Left lobe of liver (tissue), 2 donors: ENCODE measurements at regions not wholly inside any gene's neighbourhood (a gene's known extent, or its start where the extent isn't known, plus 50 kb on each side); places are given as distances from the start of the nearest gene placed in this dataset.
A peak's percentile ranks its signal among the peaks of the same experiment; 100 is the strongest.
"Not testable (repeated sequence)": the region's sequence is repeated elsewhere in the genome, so short reads cannot be mapped to it uniquely, and the experiment has no call there.

Source experiments
- ATAC-seq: fragments of 200-7000 bp; cut with Tn5 transposase; one replicate; pipeline ENCODE4 v1.9.1; 2020; ENCODE audit warnings: mild to moderate bottlenecking, moderate library complexity
- DNase-seq: peaks from one replicate; pipeline ENCODE4 v3.0.0-alpha.2; 2020; ENCODE audit warnings: low spot score
- donor health status: DM: no; HTN: no; CAD: no; lungs with moderate emphysema.
- donor health status: DM: no; HTN: yes; CAD: no.

DNA sequence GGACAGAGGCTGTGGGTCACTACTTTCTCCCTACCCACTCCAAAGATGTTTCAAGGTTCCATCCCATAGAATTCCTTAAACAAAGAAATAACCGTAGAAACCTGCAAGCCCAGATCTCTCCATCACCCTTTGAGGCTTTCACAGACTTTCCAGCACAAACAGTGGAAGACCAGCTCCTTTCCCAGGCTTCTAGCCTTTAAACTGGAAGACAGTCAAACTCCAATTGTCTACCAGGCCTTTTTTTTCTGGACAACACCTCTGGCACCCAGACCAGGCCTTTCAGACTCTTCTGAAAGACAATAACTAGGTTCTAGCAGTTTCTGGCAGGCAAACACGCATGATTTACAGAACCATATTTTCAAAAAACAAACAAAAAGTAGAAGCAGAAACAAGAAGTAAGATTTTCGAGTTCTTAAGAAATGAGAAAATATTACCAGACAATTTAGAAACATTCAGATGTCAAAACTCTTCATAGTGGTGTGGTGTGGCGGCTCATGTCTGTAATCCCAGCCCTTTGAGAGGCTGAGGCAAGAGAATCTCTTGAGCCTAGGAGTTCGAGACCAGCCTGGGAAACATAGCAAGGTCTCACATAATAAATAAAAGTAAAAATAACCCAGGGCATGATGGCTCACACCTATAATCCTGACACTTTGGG is 73.0 kb upstream of the EPCAM start:
- no peak for DNase-seq
- no peak for ATAC-seq

DNA sequence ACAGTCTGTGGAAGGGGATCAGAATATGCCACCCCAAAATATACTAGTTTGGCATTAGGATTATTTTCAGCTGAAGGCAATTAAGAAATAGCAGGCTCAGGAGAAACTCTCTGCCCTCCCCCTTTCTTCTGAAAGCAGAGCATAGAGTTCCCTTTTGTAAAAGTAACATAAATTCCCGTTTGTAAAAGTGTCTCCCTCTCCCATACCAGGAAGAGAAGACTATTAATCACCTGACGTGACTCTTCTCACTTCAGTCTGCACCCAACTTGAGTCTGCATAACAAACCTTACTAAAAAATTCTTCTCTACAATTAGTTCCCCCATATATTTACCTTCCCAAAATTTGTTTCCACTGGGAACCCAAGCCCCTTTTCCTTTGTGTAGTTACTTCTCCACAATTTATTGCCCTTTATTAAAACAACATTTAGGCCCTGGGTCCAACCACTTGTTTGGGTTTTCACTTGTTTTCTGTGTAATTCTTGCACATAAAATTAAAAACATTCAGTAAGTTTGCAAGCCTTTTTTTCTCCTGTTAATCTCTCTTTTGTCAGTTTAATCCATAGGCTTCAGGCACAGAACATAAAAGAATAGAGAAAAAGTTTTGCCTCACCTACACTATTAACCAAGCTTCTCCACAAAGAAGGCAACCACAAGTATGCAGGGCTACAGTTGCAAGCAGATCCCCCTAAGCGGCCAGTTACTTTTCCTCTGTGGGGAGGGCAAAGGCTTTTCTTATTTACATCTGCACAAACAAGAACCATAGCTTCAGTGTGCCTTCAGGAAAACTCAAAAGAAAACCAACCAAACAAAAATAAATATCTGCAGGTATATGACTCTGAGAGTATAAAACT is 73.8 kb upstream of the EPCAM start:
- DNase-seq (no peak), ATAC-seq (no peak)

DNA sequence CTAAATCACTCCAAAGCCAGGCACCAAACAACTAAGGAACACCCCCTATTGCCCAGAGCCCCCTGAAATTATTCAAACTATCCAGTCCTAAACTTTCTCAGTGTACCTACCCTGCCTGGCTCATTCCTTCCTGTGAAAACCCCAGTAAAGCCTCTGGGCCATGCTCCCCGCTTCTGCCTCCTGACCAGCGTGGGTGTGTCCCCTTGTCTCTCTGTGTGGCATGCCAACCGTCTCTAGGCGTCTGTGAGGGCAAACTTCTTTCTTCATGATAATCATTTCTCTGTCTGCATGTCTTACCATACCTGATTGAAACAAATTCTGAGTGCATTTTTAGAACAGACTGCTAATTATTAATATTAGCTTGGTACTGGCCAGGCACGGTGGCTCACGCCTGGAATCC is 75.1 kb upstream of the EPCAM start:
- no peak for ATAC-seq
- no peak for DNase-seq

DNA sequence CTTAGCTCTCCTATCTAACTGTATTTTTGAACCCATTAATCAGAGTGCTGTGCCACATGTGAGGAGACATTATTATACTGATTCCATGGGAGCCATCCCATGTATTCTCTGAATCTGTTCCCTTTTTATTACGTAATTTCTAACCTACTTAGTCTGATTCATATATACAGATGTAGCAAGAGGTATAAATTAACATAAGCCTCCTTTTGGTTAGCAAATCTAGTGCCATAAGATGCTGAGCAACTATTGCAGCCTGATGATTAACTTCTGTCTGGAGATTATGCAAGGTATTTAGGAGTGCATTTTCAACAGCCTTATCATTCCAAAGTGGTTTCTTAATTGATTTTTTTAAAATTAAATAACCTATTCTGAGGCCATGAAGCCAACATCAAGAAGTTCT is 80.2 kb upstream of the EPCAM start:
- DNase-seq = no peak
- ATAC-seq = no peak

DNA sequence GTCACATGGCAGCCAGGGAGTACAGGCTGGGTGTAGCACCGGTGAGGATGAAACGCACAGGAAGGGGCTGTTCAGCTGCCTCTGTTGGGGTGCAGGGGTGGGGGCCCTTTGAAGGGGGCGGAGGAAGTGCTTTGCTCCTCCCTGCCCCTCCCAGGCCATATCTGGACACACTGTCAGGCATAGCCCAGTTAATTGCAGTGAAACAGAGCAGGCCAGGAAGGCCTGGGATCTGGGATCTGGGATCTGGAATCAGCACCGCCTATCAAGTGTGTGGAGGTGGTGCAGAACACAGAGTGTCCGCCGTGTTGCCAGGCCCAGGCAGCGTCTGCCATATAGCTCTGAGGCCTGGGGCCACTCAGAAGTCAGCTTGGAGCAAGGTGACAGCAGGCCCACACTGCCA is 85.5 kb upstream of the EPCAM start:
- no peak for ATAC-seq

DNA sequence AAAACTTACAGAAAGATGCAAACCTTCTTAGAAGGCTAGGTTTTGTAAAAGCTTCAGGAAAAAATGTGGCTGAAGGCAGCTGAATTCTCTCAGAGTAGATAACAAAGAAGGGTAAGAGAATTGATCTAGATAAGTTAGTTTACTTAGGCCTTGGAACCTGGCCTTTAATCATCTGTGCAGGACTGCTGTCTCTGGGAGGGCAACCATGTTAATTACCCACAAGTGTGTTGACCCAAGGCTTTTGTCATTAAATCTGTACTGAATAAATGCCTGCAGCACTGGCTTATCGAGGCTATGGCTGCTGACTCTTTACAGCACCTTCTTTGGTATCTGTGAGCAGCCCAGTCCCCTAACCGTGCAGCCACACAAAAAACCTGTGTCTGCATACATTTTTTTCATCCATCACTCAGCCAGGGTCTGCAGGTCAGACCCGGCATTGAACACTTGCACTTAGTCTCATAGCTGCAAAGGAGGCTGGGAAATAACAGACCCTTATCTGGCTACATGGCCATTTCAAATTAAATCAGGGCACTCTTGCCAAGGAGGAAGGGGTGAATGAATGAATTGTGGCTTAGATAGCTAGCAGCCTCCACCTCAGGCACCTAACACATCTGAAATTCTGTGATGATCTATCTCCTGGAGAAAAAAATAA is 86.4 kb upstream of the EPCAM start:
- no peak for ATAC-seq
- no peak for DNase-seq

More for the DNA sequence above, 85.5 kb upstream of the EPCAM start:
- no peak for DNase-seq

DNA sequence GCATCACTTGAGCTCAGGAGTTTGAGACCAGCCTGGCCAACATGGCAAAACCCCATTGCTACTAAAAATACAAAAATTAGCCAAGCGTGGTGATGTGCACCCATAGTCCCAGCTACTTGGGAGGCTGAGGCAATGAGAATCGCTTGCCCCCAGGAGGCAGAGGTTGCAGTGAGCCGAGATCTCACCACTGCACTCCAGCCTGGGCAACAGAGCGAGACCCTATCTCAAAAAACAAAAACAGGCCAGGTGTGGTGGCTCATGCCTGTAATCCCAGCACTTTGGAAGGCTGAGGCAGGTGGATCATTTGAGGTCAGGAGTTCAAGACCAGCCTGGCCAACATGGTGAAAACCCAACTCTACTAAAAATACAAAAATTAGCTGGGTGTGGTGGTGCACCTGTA is 89.6 kb upstream of the EPCAM start:
- not testable (repeated sequence) for DNase-seq, ATAC-seq

DNA sequence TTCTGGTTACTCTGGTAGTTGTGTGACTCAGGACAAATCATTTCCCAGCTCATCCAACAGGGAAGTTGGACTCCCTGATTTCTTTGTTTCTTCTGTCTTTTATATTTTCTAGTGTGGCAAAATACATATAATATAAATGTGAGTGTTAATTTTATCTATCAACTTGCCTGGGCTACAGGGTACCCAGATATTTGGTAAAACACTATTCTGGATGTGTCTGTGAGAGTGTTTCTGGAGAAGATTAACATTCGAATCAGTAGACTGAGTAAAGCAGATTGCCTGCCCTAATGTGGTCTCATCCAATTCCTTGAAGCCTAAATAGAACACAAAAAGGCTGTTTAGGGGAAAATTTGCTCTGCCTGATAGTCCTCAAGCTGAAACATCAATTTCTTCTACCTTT is 91.1 kb upstream of the EPCAM start:
- DNase-seq (no peak), ATAC-seq (no peak)

DNA sequence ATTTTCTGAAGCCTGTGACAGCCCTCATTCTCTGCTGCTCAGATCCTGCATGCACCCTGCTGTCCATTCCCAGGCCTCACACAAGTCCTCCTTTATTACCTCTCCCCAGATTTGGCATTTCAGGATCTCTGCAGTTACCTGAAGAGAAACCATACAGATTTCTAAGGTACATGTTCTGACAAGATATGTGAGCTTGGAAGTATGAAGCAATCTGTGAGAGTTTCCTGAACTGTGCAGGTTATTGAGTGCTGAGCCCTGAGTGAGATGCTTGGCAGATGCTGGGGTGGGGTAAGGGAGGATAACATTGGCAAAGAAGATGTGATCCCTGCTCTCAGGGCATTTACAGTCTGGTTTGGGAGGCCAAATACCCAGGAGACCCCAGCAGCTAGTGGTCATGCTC is 91.9 kb upstream of the EPCAM start:
- ATAC-seq (no peak), DNase-seq (no peak)

DNA sequence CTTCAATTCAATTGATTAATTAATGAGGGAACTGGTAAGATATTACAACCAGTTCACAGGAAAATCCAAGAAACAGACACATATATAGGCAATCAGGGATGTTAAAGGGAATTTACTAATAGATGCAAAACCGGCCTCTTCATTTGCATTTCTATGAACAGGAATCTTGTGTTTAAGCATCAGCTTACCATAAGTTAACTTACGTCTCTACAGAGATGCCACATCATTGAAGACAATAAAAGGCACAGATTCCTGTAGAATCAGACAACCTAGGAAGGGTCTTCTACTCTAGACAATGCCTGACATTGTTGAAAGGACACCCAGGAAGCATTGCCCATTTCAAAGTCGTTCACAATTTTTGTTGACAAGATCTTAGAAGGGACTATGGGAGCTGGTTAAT is 93.0 kb upstream of the EPCAM start:
- no peak for DNase-seq
- ATAC-seq = no peak

DNA sequence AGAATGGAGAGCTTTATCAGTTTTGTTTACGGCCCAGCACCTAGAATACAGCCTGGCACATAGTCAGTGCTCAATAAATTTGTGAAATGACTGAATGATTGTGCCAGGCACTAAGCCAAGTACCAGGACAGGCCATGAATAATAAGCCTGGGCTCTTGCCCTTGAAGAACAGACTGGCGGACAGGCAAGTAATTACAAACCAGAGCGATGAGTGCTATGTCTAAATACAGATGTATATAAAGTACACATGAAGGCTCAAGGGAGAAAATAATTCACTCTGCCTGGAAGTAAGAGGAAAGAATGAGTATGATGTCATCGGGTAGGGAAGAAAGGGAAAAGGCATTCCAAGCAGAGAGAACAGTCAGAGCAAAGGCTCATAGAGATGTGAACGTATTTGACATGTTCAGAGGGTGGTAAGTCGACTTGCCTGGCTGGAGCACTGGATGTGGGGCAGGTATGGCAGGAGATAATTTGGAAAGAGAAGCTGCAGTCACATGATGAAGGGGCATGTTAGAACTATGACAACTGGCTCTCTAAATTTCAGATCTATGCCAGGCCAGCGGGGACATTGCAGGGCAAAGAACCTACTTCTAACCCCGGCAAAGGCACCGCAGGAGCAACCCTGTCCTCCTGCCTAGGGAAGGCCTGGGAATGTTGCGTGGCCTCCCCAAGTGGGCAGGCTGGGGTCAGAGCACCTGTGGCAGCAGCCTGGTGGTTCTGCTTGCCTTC is 94.9 kb upstream of the EPCAM start:
- DNase-seq (no peak), ATAC-seq (no peak)

DNA sequence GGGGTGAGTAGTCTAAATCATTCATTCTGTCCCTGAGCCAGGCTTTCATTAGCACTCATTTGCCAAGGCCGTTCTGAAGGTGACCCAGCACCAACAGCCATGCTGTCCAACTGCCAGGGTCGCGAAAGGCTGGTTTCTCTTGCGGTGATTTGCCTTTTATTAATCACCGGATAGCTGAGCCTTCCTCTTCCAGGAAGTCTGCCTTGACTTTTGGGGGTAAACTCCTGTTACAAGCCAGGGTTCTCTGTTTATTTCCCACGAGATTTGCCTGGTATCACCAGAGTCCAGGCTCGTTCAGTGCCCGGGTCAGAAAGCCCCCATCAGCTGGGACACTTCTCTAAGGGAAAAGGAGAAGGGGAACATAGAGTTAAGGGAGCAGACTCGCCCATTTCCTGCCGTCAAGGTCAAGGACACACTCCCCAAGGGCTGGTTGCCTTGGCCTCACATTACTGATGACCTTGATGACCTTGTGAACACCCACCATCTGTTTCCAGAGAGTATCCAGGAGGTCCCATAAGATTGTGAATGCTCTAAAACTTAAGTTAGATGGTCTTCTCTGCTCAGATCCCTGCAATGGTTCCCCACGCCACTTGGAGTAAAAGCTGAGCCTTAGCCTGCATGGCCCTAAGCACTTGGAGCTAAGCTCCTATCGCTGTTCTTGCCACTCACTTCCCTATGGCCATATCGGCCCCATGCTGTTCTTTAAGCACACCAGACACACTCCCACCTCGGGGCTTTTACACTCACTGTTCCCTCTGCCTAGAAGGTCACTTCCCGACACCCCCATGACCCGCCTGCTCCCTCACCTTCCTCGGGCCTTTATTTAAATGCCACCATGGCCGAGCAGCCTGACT is 96.0 kb upstream of the EPCAM start:
- DNase-seq (no peak), ATAC-seq (no peak)

DNA sequence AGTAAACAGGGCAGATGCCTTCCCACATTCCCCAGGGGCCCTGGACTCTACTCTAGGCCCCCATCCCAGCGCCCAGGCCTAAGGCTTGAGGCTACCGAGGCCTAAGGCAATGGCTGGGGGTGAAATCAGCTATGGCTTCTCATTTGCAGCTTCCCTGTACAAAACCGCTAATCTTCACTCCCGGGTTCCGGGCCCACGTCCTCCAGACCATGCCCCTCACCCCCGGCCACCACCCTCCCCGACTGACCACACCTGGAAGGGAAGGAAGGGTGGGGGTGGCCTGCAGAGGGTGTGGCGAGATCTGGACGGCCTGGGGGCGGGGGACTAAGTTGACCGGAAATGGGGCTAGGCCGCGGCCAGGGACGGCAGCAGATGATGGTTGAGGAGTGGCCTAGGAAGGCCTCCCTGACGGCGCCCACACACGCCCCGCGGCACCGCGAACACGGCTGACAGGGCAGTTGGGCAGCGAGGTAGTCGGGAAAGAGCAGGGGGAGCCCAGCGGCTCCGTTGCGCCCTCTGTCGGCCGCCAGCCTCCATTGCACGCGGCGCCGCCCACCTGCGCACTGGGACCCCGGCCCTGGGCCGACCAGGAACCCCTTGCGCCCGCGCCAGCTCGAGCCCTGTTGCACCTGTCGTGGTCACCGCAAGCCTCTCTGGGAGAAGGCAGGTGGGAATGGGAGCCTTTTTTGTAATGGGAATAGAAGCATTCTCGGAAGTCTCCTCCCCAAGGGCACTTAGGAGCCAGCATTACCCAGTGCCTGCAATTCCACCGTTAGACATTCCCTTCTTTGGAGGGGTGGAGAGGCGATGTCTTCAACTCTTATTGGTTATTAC is 95.9 kb upstream of the CALM2 start:
- ATAC-seq (peak; percentile 98), DNase-seq (peak; percentile 69)

DNA sequence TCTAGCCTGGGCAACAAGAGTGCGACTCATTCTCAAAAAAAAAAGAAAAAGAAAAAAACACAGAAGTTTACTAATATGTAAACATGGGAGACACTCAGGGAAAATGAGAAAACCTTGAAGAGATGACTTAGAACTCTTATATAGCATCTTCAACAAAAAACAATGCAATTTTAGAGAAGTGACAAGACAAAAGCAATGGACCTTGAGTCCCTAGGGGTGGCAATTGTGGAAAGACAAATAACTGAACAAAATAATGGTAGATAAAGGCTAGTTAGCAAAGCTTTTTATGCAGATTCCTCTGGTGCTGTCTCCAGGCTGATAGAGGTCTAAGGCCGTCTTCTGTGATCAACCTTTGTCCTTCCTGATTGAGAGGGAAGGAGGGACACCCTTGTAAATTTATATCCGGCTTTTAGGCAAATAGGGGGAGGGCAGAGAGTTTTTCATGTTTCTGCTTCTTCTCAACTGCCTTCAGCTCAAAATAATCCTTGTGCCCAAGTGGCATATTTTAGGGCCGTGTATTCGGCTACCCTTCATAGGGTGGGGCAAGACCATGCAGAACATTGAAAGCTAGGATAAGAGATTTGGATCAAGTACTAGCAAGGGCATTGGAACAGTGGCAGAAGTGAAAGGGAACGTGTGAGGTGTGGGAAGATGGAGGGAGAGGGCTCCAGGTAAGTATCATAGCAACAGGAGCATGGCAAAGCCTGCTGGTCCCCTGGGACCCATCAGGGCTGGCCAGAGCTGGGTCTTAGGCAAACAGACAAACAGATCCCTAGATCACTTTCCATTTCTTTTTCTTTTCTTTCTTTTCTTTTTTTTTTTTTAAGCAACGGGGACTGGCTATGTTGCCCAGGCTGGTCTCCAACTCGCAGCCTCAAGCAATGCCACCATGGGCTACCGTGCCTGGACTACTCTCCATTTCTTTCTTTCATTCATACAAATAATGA is 95.0 kb upstream of the CALM2 start:
- DNase-seq = no peak
- ATAC-seq = no peak

DNA sequence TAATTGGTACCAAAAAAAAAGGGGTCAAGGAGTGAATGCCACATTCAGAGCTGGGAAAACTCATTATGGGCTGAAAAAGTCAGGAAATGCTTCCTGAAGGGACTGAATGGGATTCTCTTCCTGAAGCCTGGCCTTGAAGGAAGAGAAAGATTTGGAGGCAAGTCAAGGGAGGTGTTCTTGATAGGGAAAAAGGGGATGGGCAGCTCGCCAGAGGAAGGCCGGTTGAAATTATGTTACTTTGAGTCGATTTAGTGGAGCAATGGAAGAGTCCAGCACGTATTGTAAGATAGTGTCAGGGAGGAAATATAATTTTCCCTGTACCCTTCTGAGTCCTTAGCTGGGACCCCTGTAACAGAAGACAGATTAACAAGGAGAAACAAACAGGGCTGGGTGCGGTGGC is 94.1 kb upstream of the CALM2 start:
- ATAC-seq = no peak
- DNase-seq = no peak

DNA sequence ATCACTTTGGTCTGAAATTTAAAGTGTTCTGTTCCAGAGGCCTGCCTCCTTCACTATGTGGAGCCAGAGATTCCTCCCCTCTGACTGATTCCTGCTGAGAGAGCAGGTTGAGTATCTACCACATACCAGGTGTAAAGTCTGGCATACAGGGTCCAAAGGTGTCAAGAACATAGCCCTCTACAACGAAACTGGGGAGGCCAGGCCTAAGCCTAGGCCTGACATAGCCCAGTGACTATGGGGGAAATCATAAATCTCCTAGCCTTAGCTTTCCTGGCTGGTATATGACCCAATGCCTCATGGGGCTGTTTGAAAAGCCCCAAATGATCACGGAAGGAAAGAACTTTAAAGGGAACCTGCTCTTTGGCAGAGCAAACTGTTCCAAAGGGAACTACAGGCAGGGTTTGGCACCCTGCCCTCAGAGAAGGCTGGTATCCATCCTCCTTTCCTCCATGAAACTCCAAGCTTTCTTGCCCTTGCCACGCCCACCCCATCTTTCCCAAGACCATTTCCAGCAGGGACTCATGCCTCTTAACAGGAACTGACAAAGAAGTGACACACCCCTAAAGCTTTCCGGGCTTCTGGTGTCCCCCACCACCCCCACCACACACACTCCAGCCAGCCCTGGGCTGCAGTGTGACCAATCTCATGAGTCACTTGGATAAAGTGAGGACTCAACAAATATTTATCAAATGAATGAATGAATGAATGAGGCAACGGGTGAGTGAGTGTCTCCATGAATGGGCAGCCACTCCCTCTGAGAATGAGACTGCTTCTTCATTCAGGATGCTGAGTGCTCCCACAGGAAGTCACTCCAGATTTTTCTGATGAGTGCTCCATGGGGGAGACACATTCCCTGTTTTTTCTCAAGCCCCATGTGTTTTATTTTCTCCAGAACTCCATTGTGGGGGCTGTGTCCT is 93.3 kb upstream of the CALM2 start:
- no peak for DNase-seq
- ATAC-seq = no peak

DNA sequence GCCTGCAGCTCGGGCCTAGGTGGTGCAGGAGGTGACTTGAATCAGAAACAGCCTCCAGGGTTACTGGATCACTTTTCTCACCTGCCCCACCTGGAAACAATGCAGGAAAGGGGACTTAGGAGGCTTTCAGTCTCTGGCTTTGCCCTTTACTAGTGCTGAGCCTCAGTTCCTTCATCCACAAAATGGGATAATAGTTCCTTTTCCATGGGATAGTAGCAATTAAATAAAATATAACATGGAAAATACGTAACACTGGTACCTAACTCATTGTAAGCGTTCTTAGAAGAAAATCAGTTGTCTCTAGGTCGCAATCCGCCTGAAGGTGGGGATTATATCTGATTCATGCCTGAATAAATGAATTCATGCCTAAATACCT is 91.4 kb upstream of the CALM2 start:
- ATAC-seq (no peak), DNase-seq (no peak)
